ENCODE measurements at regions not wholly inside any gene's neighbourhood (a gene's known extent, or its start where the extent isn't known, plus 50 kb on each side); places are given as distances from the start of the nearest gene placed in this dataset.
"Not testable (repeated sequence)": the region's sequence is repeated elsewhere in the genome, so short reads cannot be mapped to it uniquely, and the experiment has no call there.

DNA sequence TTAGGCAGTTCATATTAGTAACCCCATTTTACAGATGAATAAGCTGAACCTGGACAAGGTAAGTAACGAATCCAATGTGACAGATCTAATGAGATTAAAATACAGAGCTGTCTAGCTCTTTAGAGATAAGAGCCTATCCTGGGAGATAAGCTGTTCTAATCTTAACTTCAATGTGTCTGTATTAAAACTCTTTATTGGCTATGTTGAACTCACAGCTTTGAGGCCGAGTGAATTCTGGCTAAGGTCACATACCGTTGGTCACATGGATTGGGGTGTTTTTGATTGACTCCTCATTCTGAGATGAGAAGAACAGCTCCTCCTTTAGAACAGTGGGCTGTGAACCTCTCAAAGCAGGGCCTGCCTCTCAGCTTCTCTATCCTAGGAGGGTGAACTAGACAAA lies 113.4 kb upstream of the EEPD1 start:
- no peak for ATAC-seq

- no peak for ATAC-seq
Observed at GRCh38 chr7:36040679-36041078, 112.4 kb upstream of the EEPD1 start.

GRCh38 chr7:36044101-36044892 lies 108.8 kb upstream of the EEPD1 start:
- no peak for ATAC-seq

DNA sequence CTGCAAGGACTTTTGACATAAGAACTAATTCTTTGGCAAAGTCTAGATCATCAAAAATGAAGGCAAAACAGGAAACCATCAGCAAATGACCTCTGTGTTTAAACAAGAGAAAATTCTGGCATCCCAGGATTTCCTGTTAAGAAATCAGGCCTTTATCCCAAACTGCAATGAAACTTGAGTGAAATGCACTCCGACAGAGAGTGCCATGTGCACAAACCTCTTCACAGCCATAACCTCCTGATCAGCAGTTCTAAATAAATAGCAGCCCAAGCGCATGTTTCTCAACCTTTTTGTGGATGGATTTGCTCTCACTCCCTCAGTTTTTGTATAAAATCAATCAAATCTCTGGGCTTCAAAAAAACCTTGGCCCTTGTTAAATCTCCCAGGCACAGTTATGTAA lies 107.7 kb upstream of the EEPD1 start:
- ATAC-seq: no peak

DNA sequence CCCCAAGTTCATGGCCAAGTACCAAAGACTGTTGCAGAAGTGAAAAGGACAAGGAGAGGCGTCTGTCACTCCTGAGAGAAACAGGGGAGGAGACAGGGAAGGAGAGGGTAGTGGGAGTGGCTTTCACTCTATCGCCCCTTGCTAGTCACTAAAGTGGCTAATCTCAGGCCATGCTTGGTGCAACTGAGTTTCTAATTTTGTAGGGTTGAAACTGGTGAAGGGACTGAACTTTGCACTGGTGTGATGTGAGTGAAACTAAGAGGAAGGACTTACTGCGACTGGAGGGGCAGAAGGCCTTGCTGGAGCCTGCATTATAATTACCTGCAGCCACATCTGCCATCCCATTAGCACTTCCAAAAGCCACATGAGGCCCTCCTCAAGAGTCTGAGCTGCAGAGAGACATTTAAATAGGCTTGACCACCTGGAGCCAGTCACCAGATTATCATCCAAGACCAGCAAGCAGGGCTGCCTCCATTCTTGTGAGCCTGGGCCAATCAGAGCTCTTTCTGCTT lies 107.2 kb upstream of the EEPD1 start:
- no peak for ATAC-seq

DNA sequence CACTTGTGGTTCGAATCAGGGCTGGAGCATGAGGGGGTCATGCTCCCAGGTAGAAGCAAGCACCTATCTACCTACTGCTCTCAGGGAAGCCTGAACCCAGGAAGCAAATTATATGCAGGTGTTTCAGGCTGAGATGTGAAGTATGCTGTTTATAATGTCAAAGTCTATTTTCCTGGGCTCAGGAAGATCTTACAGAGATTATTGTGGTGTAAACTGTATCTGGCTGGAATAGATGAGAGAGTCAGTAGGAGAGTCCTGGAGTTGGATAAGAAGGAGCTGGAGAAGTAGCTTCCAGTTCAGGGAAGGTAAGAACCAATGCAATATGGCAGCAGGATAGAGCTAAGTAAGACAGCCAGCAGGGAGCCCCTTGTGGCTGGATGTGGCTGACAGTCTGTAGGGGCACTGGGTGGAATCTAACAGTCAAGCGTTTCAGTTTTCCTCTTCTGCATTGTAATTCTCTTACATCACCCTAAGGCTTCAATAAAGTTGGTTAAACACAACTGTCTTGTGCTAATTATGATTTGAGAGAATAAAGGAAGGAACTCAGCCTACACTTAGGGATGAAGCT lies 105.9 kb upstream of the EEPD1 start:
- ATAC-seq: no peak

DNA sequence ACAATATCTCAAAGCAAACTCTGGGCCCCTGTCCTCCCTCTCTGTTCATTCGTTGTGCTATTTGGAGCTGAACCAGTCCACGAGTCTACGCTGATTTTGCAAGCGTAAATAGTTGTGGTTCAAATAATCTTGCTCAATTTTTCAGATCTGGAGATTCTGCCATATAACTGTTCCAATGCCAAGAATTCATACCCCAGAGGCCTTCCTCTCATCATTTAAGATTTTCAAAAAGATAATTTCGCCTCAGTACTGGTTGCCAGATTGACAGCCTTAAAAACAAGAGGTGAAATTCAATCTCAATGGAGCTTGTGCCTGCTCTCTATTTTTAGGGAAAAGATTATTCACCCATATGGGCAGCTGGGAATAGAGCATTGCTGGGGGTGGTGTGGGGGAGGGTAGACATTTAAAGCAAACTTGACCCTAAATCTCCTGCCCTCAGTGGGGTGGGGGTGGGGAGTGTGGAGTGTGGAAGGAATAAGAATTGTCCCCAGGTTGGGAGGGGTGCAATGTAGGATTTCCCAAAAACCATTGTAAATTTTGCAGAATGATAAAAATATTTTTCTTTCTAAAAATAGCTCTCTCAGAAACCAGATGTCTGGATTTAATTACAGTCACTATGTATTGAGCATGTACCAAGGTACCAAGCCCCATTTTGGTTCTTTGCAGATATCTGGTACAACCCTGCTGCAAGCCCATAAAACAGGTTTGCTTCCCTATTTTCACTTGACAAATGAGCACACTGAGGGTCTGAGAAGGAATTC lies 104.7 kb upstream of the EEPD1 start:
- no peak for ATAC-seq

GRCh38 chr7:36048902-36049240 lies 104.2 kb upstream of the EEPD1 start:
- no peak for ATAC-seq

DNA sequence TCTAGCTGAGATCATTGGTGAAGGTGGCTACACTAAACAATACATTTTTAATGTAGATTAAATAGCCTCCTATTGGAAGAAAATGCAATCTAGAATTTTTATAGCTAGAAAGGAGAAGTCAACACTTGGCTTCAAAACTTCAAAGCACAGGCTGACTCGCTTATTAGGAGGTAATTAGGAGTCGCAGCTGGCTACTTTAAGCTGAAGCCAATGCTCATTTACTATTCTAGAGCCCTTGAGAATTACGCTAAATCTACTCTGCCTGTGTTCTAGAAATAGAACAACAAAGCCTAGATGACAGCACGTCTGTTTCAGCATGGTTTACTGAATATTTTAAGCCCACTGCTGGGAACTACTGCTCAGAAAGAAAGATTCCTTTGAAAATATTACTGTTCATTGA lies 101.6 kb upstream of the EEPD1 start:
- no peak for ATAC-seq

- no peak for ATAC-seq
Observed at GRCh38 chr7:36053589-36053988, 99.5 kb upstream of the EEPD1 start.

DNA sequence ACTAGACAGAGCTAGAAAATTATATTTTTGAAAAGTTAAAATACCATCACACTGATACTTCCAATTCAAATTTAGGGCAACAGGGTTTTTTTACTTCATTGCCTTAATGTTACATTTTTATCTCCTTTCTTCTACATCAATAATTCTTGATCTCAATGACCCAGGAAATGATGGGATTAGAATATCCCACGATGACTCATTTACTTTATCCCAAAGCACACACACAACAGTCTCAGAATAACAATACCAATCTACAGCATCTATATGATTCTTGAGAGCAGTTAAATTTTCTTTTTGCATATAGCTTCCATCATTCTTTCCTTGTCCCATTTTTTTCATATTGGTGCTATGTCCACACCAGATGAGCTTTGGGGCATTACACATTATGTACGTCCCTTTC lies 98.4 kb upstream of the EEPD1 start:
- ATAC-seq: no peak

- ATAC-seq: no peak
Observed at GRCh38 chr7:36055207-36055606, 97.8 kb upstream of the EEPD1 start.

- no peak for ATAC-seq
Observed at GRCh38 chr7:36057323-36057722, 95.7 kb upstream of the EEPD1 start.

GRCh38 chr7:36058020-36058592 lies 94.9 kb upstream of the EEPD1 start:
- no peak for ATAC-seq

- ATAC-seq: not testable (repeated sequence)
Observed at GRCh38 chr7:36060388-36060787, 92.7 kb upstream of the EEPD1 start.

DNA sequence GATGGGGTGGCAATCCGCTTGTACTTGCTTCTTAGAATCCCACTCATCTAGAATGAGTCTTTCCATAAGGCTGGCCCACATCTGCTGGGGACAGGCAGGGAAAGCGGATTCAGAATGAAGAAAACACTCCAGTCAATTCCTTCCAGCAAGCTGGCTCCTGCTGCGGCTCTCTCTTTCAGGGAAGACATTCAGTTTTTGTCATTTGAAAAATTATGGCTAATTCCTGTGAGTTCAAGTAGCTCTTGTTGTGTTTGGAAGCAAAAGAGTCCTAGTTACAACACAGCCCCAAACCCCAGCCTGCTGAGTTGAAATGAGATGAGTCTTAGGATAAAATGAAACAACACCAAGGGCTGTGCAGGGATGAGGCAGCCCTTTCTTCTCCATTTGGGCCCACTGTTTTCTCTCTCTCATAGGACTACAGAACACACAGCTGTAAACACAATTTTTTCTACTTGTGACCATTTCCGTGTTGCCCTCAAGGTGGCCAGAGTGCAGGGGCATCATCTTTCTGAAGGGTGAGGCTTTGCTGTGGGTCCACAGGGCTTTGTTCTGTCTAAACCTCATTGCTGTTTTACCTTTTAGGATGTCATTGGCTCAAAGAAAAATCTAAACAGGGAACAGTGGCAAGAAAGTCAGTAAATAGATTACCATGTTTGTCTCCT lies 90.8 kb upstream of the EEPD1 start:
- no peak for ATAC-seq

DNA sequence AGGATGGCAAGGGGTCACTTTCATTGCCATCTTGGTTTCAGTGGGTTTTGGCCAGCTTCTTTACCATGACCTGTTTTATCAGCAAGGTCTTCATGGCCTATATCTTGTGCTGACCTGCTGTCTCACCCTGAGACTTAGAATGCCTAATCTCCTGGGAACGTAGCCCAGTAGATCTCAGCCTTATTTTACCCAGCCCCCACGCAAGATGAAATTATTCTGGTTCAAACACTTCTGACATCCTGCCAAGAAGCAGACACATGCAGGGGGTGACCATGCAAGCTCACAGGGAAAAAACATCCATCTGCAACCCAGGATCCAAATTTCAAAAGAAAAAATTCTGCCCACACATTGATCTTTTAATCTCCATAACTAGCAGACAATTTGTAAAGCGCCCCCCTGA lies 88.4 kb upstream of the EEPD1 start:
- ATAC-seq: no peak

GRCh38 chr7:36065563-36066342 lies 87.3 kb upstream of the EEPD1 start:
- not testable (repeated sequence) for ATAC-seq

GRCh38 chr7:36066343-36066664 lies 86.8 kb upstream of the EEPD1 start:
- no peak for ATAC-seq

DNA sequence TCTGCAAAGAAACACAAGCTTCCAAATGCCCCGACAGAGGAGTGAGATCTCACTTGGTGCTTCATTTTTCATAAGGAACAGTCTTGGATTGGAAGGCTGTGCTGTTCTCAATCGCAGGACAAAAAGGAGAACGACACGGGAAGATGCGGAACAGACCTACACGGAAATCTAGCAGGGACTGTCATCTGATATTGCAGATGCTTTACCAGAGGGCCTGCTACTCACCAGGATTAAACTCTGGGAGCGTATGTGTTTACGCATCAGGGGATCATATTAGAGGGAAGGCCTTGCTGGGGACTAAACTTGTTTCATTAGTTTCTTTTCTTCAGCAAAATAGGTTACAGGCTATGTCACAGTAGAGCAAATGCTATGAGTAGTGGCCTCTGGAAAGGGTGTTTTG lies 82.8 kb upstream of the EEPD1 start:
- no peak for ATAC-seq

- no peak for ATAC-seq
Observed at GRCh38 chr7:36071605-36072004, 81.4 kb upstream of the EEPD1 start.

GRCh38 chr7:36072620-36073019 lies 80.4 kb upstream of the EEPD1 start:
- no peak for ATAC-seq
